ENCODE measurements at regions not wholly inside any gene's neighbourhood (a gene's known extent, or its start where the extent isn't known, plus 50 kb on each side); places are given as distances from the start of the nearest gene placed in this dataset.
"Not testable (repeated sequence)": the region's sequence is repeated elsewhere in the genome, so short reads cannot be mapped to it uniquely, and the experiment has no call there.

DNA sequence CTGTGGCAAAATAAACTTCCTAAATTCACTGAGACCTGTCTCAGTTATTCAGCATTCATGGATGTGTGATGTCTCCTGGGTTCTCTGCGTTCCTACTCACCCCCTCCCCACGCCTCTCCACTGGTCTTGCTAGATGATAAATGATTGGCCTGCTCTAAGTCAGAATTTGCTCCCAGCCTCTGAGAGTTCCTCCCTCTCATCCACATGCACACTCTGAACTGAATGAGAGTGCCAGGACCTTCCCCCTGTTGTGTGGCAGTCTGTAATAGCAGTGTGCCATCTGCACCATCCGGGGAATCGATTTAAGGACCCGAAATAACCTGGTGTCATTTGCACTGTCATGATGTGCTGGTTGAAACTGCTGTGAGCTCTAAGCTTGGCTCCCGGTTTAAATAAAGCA lies 135.8 kb upstream of the AFDN start:
- ATAC-seq, result no peak
- TF ChIP-seq SNAI2 (CRISPR knock-in tag; IDR thresholded peaks at IDR 0.05) (no peak), RARB (CRISPR knock-in tag; IDR thresholded peaks at IDR 0.05) (no peak), PPARA (CRISPR knock-in tag; IDR thresholded peaks at IDR 0.05; ENCODE audit: borderline replicate concordance) (no peak), TCF4 (CRISPR knock-in tag; IDR thresholded peaks at IDR 0.05; ENCODE audit: borderline replicate concordance) (no peak)
- TF ChIP-seq, protein P1, sequence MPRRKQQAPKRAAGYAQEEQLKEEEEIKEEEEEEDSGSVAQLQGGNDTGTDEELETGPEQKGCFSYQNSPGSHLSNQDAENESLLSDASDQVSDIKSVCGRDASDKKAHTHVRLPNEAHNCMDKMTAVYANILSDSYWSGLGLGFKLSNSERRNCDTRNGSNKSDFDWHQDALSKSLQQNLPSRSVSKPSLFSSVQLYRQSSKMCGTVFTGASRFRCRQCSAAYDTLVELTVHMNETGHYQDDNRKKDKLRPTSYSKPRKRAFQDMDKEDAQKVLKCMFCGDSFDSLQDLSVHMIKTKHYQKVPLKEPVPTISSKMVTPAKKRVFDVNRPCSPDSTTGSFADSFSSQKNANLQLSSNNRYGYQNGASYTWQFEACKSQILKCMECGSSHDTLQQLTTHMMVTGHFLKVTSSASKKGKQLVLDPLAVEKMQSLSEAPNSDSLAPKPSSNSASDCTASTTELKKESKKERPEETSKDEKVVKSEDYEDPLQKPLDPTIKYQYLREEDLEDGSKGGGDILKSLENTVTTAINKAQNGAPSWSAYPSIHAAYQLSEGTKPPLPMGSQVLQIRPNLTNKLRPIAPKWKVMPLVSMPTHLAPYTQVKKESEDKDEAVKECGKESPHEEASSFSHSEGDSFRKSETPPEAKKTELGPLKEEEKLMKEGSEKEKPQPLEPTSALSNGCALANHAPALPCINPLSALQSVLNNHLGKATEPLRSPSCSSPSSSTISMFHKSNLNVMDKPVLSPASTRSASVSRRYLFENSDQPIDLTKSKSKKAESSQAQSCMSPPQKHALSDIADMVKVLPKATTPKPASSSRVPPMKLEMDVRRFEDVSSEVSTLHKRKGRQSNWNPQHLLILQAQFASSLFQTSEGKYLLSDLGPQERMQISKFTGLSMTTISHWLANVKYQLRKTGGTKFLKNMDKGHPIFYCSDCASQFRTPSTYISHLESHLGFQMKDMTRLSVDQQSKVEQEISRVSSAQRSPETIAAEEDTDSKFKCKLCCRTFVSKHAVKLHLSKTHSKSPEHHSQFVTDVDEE (CRISPR knock-in tag; IDR thresholded peaks at IDR 0.05), result no peak

DNA sequence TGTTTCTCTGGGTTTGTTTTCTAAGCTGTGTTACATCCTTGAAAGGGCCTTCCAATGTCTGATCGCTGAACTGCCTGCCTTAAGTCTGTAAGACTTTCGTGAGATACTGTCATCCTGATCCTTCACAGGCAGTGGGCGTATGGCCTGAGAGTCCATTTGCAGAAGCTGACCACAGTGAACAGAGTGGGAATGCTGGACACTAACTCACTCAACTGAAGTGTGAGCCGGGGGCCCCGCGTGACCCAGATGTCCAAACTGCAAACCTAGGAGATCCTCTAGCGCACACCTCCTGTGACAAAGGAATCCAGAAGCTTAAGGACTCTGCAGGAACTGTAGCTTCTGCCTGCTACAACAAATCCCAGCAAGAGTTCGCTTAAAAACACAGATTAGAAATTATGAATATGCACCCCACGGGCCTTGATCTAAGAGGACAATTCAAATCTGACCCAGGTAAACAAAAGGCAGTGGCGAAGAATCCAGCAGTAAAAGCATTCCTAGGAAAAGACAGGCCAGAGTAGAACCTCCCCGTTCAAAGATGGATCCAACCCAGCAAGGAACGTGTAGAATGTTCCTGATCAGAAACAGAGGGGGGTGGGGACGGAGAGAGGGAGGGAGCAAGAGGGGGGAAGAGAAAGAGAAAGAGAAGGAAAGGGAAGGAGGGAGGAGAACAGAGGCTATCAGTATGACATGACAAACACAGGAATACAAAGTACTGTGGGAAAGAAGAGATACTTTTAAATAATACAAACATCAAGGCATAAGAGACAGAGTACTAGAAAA lies 135.0 kb upstream of the AFDN start:
- TF ChIP-seq ZNF565 (CRISPR knock-in tag; conservative IDR thresholded peaks at IDR 0.05; ENCODE audit: low read depth), result no peak
- TF ChIP-seq TCF4 (CRISPR knock-in tag; IDR thresholded peaks at IDR 0.05; ENCODE audit: borderline replicate concordance), result no peak
- TF ChIP-seq CSDC2 (CRISPR knock-in tag; IDR thresholded peaks at IDR 0.05), result no peak
- TF ChIP-seq, protein P2, sequence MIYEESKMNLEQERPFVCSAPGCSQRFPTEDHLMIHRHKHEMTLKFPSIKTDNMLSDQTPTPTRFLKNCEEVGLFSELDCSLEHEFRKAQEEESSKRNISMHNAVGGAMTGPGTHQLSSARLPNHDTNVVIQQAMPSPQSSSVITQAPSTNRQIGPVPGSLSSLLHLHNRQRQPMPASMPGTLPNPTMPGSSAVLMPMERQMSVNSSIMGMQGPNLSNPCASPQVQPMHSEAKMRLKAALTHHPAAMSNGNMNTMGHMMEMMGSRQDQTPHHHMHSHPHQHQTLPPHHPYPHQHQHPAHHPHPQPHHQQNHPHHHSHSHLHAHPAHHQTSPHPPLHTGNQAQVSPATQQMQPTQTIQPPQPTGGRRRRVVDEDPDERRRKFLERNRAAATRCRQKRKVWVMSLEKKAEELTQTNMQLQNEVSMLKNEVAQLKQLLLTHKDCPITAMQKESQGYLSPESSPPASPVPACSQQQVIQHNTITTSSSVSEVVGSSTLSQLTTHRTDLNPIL (CRISPR knock-in tag; IDR thresholded peaks at IDR 0.05; ENCODE audit: low read depth), result no peak
- TF ChIP-seq, protein P1 (CRISPR knock-in tag; IDR thresholded peaks at IDR 0.05), result no peak
- TF ChIP-seq, protein P3, sequence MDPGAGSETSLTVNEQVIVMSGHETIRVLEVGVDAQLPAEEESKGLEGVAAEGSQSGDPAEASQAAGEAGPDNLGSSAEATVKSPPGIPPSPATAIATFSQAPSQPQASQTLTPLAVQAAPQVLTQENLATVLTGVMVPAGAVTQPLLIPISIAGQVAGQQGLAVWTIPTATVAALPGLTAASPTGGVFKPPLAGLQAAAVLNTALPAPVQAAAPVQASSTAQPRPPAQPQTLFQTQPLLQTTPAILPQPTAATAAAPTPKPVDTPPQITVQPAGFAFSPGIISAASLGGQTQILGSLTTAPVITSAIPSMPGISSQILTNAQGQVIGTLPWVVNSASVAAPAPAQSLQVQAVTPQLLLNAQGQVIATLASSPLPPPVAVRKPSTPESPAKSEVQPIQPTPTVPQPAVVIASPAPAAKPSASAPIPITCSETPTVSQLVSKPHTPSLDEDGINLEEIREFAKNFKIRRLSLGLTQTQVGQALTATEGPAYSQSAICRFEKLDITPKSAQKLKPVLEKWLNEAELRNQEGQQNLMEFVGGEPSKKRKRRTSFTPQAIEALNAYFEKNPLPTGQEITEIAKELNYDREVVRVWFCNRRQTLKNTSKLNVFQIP (CRISPR knock-in tag; IDR thresholded peaks at IDR 0.05; ENCODE audit: borderline replicate concordance, low read depth), result no peak
- TF ChIP-seq ESRRG (CRISPR knock-in tag; IDR thresholded peaks at IDR 0.05), result no peak
- TF ChIP-seq ISL1 (CRISPR knock-in tag; IDR thresholded peaks at IDR 0.05), result no peak
- no peak for TF ChIP-seq ZNF70 (CRISPR knock-in tag; IDR thresholded peaks at IDR 0.05)
- TF ChIP-seq, protein P4, sequence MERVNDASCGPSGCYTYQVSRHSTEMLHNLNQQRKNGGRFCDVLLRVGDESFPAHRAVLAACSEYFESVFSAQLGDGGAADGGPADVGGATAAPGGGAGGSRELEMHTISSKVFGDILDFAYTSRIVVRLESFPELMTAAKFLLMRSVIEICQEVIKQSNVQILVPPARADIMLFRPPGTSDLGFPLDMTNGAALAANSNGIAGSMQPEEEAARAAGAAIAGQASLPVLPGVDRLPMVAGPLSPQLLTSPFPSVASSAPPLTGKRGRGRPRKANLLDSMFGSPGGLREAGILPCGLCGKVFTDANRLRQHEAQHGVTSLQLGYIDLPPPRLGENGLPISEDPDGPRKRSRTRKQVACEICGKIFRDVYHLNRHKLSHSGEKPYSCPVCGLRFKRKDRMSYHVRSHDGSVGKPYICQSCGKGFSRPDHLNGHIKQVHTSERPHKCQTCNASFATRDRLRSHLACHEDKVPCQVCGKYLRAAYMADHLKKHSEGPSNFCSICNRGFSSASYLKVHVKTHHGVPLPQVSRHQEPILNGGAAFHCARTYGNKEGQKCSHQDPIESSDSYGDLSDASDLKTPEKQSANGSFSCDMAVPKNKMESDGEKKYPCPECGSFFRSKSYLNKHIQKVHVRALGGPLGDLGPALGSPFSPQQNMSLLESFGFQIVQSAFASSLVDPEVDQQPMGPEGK (CRISPR knock-in tag; IDR thresholded peaks at IDR 0.05; ENCODE audit: borderline replicate concordance), result no peak
- TF ChIP-seq ZC3H10 (CRISPR knock-in tag; IDR thresholded peaks at IDR 0.05), result no peak
- TF ChIP-seq ZNF8 (CRISPR knock-in tag; IDR thresholded peaks at IDR 0.05), result no peak
- TF ChIP-seq ZFP30 (CRISPR knock-in tag; IDR thresholded peaks at IDR 0.05), result no peak
- TF ChIP-seq PPARA (CRISPR knock-in tag; IDR thresholded peaks at IDR 0.05; ENCODE audit: borderline replicate concordance), result no peak
- TF ChIP-seq, protein P5, sequence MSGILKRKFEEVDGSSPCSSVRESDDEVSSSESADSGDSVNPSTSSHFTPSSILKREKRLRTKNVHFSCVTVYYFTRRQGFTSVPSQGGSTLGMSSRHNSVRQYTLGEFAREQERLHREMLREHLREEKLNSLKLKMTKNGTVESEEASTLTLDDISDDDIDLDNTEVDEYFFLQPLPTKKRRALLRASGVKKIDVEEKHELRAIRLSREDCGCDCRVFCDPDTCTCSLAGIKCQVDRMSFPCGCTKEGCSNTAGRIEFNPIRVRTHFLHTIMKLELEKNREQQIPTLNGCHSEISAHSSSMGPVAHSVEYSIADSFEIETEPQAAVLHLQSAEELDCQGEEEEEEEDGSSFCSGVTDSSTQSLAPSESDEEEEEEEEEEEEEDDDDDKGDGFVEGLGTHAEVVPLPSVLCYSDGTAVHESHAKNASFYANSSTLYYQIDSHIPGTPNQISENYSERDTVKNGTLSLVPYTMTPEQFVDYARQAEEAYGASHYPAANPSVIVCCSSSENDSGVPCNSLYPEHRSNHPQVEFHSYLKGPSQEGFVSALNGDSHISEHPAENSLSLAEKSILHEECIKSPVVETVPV (CRISPR knock-in tag; IDR thresholded peaks at IDR 0.05), result no peak
- TF ChIP-seq ARNTL (CRISPR knock-in tag; IDR thresholded peaks at IDR 0.05; ENCODE audit: borderline replicate concordance, low read depth), result no peak
- no peak for ATAC-seq

DNA sequence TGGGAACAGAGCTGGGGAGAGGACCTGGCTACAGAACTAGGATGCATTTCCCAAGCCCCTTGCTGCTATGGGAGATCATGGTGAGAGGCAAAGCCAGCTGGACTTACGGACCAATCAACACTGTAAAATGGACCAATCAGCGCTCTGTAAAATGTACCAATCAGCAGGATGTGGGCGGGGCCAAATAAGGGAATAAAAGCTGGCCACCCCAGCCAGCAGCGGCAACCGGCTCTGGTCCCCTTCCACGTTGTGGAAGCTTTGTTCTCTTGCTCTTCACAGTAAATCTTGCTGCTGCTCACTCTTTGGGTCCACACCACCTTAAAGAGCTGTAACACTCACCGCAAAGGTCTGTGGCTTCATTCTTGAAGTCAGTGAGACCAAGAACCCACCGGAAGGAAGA lies 133.2 kb upstream of the AFDN start:
- ATAC-seq, result not testable (repeated sequence)

Measured in SK-N-SH treated with all-trans-retinoic acid at 6 μM for 48 hours (cell line).